MM.1S (cell line): ENCODE measurements at regions not wholly inside any gene's neighbourhood (a gene's known extent, or its start where the extent isn't known, plus 50 kb on each side); places are given as distances from the start of the nearest gene placed in this dataset.

Source experiments
- DNase-seq: peaks from one replicate; pipeline ENCODE4 v3.0.0-alpha.2; 2015
- H2AFZ ChIP-seq: fragments of 300-600 bp; sonication (generic); 2 replicates; pipeline ENCODE4 v1.6.0; 2016; ENCODE audit warnings: antibody characterized with exemption, low read length
- H3F3A ChIP-seq: fragments of 300-600 bp; sonication (generic); 2 replicates; pipeline ENCODE4 v1.6.1; 2016; ENCODE audit warnings: mild to moderate bottlenecking, antibody characterized with exemption, low read length, moderate library complexity, mixed read lengths; ENCODE audit not compliant: insufficient read depth
- H3K27ac ChIP-seq: fragments of 300-600 bp; sonication (generic); 2 replicates; pipeline ENCODE4 v1.5.1; 2016; ENCODE audit warnings: mild to moderate bottlenecking, low read length
- H3K27me3 ChIP-seq: fragments of 300-600 bp; sonication (generic); replicated peaks from 2 replicates; pipeline ENCODE4 v1.6.0; 2016; ENCODE audit warnings: low read length; ENCODE audit not compliant: insufficient read depth
- H3K36me3 ChIP-seq: fragments of 300-600 bp; sonication (generic); replicated peaks from 2 replicates; pipeline ENCODE4 v1.6.1; 2016; ENCODE audit warnings: mild to moderate bottlenecking, low read length, mixed read lengths; ENCODE audit not compliant: insufficient read depth
- H3K4me1 ChIP-seq: fragments of 300-600 bp; sonication (generic); 2 replicates; pipeline ENCODE4 v1.6.1; 2016; ENCODE audit warnings: low read length, mixed read lengths
- H3K4me2 ChIP-seq: fragments of 300-600 bp; sonication (generic); 2 replicates; pipeline ENCODE4 v1.6.0; 2016; ENCODE audit warnings: low read depth, low read length
- H3K4me3 ChIP-seq: fragments of 300-600 bp; sonication (generic); 2 replicates; pipeline ENCODE4 v1.5.1; 2016; ENCODE audit warnings: low read length, mixed read lengths
- H3K79me2 ChIP-seq: fragments of 300-600 bp; sonication (generic); 2 replicates; pipeline ENCODE4 v1.6.1; 2016; ENCODE audit warnings: mixed run types, low read length, mixed read lengths
- H3K9ac ChIP-seq: fragments of 300-600 bp; sonication (generic); 2 replicates; pipeline ENCODE4 v1.6.1; 2016; ENCODE audit warnings: low read length, mixed read lengths
- H3K9me2 ChIP-seq: fragments of 300-600 bp; sonication (generic); replicated peaks from 2 replicates; pipeline ENCODE4 v1.6.1; 2016; ENCODE audit warnings: mild to moderate bottlenecking, low read length, mixed read lengths; ENCODE audit not compliant: insufficient read depth
- H3K9me3 ChIP-seq: fragments of 300-600 bp; sonication (generic); replicated peaks from 2 replicates; pipeline ENCODE4 v1.6.1; 2016; ENCODE audit warnings: mild to moderate bottlenecking, low read length, mixed read lengths; ENCODE audit not compliant: insufficient read depth
- H4K20me1 ChIP-seq: fragments of 300-600 bp; sonication (generic); 2 replicates; pipeline ENCODE4 v1.6.1; 2016; ENCODE audit warnings: mild to moderate bottlenecking, low read length, moderate library complexity, mixed read lengths; ENCODE audit not compliant: insufficient read depth
- EZH2 ChIP-seq: fragments of 300-600 bp; sonication (generic); optimal IDR thresholded peaks from 2 replicates; pipeline ENCODE3; 2017; ENCODE audit warnings: low read depth, mild to moderate bottlenecking, antibody characterized with exemption, low read length, mixed read lengths
- EZH2phosphoT487 ChIP-seq: fragments of 300-600 bp; sonication (generic); IDR thresholded peaks from 2 replicates; pipeline ENCODE4 v1.6.1; 2018; ENCODE audit warnings: antibody characterized with exemption, low read length
- TF ChIP-seq, protein P1 (sequence below): fragments of 300-600 bp; sonication (generic); IDR thresholded peaks from 2 replicates; pipeline ENCODE4 v1.5.1; 2016; ENCODE audit warnings: antibody characterized with exemption, low read length, mixed read lengths

DNA sequence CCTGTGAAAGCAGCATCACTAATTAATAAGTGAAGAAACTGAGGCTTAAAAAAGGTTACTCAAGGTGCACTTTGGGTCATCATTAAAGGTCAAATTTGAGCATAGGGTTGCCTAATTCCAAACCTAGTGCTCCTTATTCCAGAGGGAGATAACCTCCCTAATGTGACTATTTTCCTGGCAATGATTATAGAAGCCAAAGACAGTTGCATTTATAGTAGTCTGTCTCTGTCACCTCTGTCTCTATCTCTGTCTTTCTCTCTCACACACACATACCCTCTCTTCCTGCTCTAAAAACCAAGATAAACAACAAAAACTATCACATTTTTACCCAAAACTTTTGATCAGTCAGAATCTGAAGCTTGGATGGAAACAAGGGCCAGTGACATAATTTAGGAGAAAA, 172.0 kb upstream of the LMCD1 start:
- Histone ChIP-seq H4K20me1 (no peaks in the 10 kb centered on the region), H3K9me3 (no peaks in the 10 kb centered on the region), H3K9me2 (no peaks in the 10 kb centered on the region), H3K27ac (no peak overlapping the region), H3K4me3 (no peak overlapping the region), H3K4me2 (no peak overlapping the region), H2AFZ (no peak overlapping the region), H3K4me1 (no peaks in the 10 kb centered on the region), H3K27me3 (no peaks in the 10 kb centered on the region), H3K9ac (no peak overlapping the region), H3F3A (no peaks in the 10 kb centered on the region), H3K79me2 (no peaks in the 10 kb centered on the region), H3K36me3 (no peaks in the 10 kb centered on the region)
- TF ChIP-seq, protein P1, sequence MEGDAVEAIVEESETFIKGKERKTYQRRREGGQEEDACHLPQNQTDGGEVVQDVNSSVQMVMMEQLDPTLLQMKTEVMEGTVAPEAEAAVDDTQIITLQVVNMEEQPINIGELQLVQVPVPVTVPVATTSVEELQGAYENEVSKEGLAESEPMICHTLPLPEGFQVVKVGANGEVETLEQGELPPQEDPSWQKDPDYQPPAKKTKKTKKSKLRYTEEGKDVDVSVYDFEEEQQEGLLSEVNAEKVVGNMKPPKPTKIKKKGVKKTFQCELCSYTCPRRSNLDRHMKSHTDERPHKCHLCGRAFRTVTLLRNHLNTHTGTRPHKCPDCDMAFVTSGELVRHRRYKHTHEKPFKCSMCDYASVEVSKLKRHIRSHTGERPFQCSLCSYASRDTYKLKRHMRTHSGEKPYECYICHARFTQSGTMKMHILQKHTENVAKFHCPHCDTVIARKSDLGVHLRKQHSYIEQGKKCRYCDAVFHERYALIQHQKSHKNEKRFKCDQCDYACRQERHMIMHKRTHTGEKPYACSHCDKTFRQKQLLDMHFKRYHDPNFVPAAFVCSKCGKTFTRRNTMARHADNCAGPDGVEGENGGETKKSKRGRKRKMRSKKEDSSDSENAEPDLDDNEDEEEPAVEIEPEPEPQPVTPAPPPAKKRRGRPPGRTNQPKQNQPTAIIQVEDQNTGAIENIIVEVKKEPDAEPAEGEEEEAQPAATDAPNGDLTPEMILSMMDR, result no peak
- TF ChIP-seq EZH2phosphoT487, result no peak
- TF ChIP-seq EZH2, result no peak
- no peak for DNase-seq

DNA sequence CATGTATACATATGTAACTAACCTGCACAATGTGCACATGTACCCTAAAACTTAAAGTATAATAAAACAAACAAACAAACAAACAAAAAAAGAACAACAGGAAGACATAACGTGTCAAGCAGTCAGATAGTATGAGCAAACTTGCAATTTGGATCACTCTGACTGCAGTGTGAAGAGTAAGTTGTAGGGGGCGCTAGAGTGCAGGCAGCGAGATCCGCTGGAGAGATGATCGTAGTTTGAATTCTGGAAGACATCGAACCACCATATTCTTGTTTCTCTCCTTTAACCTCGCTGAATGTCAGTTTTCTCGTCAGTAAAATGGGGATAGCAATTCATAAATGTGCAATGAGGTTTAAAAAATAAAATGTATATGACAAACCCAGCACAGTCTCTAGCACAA, 165.2 kb upstream of the LMCD1 start:
- TF ChIP-seq EZH2phosphoT487 (no peak), EZH2 (no peak)
- TF ChIP-seq, protein P1, result no peak

DNA sequence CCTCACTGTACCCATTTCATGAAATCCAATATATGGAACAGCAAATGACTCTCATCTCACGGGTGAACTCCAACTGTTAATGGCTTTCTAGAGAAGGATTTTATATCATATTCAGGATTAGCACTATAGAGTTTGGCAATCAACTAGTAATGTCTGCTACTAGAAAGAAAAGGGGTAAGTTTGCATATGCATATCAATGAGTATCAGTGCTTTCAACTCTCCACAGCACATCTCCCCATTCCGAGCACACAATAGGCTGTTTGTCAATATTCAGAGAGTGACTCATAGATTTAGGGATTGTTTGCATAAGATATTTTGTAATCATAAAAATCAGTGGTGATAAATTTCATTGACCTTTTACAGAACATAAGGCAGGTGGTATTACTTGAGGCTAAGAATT, 163.2 kb upstream of the LMCD1 start:
- H2AFZ ChIP-seq, result no peak overlapping the region
- H3K9ac ChIP-seq, result no peak overlapping the region
- H3K79me2 ChIP-seq, result no peaks in the 10 kb centered on the region
- no peaks in the 10 kb centered on the region for H3K27me3 ChIP-seq
- TF ChIP-seq EZH2 (no peak), EZH2phosphoT487 (no peak)
- TF ChIP-seq, protein P1, result no peak
- H3F3A ChIP-seq, result no peaks in the 10 kb centered on the region
- H3K36me3 ChIP-seq, result no peaks in the 10 kb centered on the region
- H3K27ac ChIP-seq, result no peak overlapping the region
- H3K4me3 ChIP-seq, result no peak overlapping the region
- no peaks in the 10 kb centered on the region for H3K9me3 ChIP-seq
- H3K9me2 ChIP-seq, result no peaks in the 10 kb centered on the region
- H4K20me1 ChIP-seq, result no peaks in the 10 kb centered on the region
- no peak overlapping the region for H3K4me2 ChIP-seq
- no peaks in the 10 kb centered on the region for H3K4me1 ChIP-seq
- DNase-seq, result no peak

More for the DNA sequence above, 165.2 kb upstream of the LMCD1 start:
- no peak overlapping the region for H3K9ac ChIP-seq
- H3K27ac ChIP-seq, result no peak overlapping the region
- no peak overlapping the region for H3K4me2 ChIP-seq
- no peaks in the 10 kb centered on the region for H3K27me3 ChIP-seq
- no peaks in the 10 kb centered on the region for H3K9me2 ChIP-seq
- no peak overlapping the region for H3K4me3 ChIP-seq
- H2AFZ ChIP-seq, result no peak overlapping the region
- no peaks in the 10 kb centered on the region for H4K20me1 ChIP-seq
- no peaks in the 10 kb centered on the region for H3K4me1 ChIP-seq
- H3K36me3 ChIP-seq, result no peaks in the 10 kb centered on the region
- H3K9me3 ChIP-seq, result no peaks in the 10 kb centered on the region
- no peaks in the 10 kb centered on the region for H3K79me2 ChIP-seq
- no peak for DNase-seq
- H3F3A ChIP-seq, result no peaks in the 10 kb centered on the region
